Kidney (tissue), 13 donors: ENCODE measurements at regions not wholly inside any gene's neighbourhood (a gene's known extent, or its start where the extent isn't known, plus 50 kb on each side); places are given as distances from the start of the nearest gene placed in this dataset.

Experiments
- DNase-seq, 5 donors: peaks; one replicate each; pipeline ENCODE4 v3.0.0-alpha.2; 2013 to 2020
- FAIRE-seq: peaks from 2 replicates; lab custom pipeline; 2012; peaks lifted over from hg19 to GRCh38; lab: Jason Lieb, UNC
- H3K27ac ChIP-seq, 2 donors: one replicate each; pipeline ENCODE4 v1.7.0; 2013; ENCODE audit warnings: low read depth in 2 of 2, low read length in 2 of 2, inconsistent platforms in 1 of 2
- H3K27me3 ChIP-seq: one replicate; pipeline ENCODE4 v1.7.1; 2013; ENCODE audit warnings: low read length, inconsistent platforms; ENCODE audit not compliant: control insufficient read depth, insufficient read depth
- H3K36me3 ChIP-seq, 3 donors: one replicate each; pipeline versions ENCODE4 v1.7.0 to v1.7.1; 2013; ENCODE audit warnings: low read length in 3 of 3, control low read depth in 1 of 3, inconsistent platforms in 1 of 3; ENCODE audit not compliant: insufficient read depth in 3 of 3, control insufficient read depth in 2 of 3
- H3K4me1 ChIP-seq, 3 donors: one replicate each; pipeline versions ENCODE4 v1.7.0 to v1.7.1; 2013; ENCODE audit warnings: low read length in 3 of 3, inconsistent platforms in 1 of 3, low read depth in 1 of 3; ENCODE audit not compliant: control insufficient read depth in 2 of 3, insufficient read depth in 2 of 3
- H3K4me3 ChIP-seq, 3 donors: one replicate each; pipeline versions ENCODE4 v1.7.0 to v1.8.1; 2013; ENCODE audit warnings: low read length in 3 of 3, control low read depth in 1 of 3, inconsistent platforms in 1 of 3
- H3K9ac ChIP-seq, 3 donors: one replicate each; pipeline versions ENCODE4 v1.7.0 to v1.7.1; 2013; ENCODE audit warnings: low read length in 3 of 3, control low read depth in 1 of 3, inconsistent platforms in 1 of 3
- H3K9me3 ChIP-seq, 3 donors: one replicate each; pipeline versions ENCODE4 v1.7.0 to v1.7.1; 2013; ENCODE audit warnings: low read length in 3 of 3, control low read depth in 1 of 3, inconsistent platforms in 1 of 3; ENCODE audit not compliant: control insufficient read depth in 2 of 3, insufficient read depth in 1 of 3
- CTCF ChIP-seq: IDR thresholded peaks from 3 replicates; pipeline ENCODE4 v1.5.1; 2012; ENCODE audit warnings: mild to moderate bottlenecking, moderate library complexity, borderline replicate concordance; ENCODE audit not compliant: insufficient read depth; ENCODE audit errors: extremely low read depth
- intact Hi-C: fragments of 100-400 bp; cut with DNase I; formaldehyde crosslinking; loops from one replicate; pipeline ENCODE4 v1.11.1; 2022
- donor health status: control.
- donor health status: control.
- donor health status: control.
- donor health status: control.
- donor health status: control.
- donor health status: DM: yes; HTN: yes; CAD: no.
- donor health status: Normal renal cell carcinoma (clear cell type).

GRCh38 chr11:91755951-91756707, 468.5 kb upstream of the FAT3 start:
- DNase-seq = no peak
- no peak for TF ChIP-seq CTCF
- Histone ChIP-seq H3K4me1 (no peaks in the 10 kb centered on the region), H3K27me3 (no peaks in the 10 kb centered on the region), H3K9ac (no peak overlapping the region), H3K9me3 (no peaks in the 10 kb centered on the region), H3K36me3 (no peaks in the 10 kb centered on the region), H3K27ac (no peak overlapping the region), H3K4me3 (no peak overlapping the region)
- no peak for FAIRE-seq
- intact Hi-C loops = no loop called here

- H3K27me3 ChIP-seq = no peaks in the 10 kb centered on the region
- intact Hi-C loops = no loop called here
- no peak overlapping the region for H3K27ac ChIP-seq
- H3K36me3 ChIP-seq = no peaks in the 10 kb centered on the region
- FAIRE-seq = no peak
- H3K4me1 ChIP-seq = no peaks in the 10 kb centered on the region
- no peak for TF ChIP-seq CTCF
- no peak overlapping the region for H3K4me3 ChIP-seq
- H3K9ac ChIP-seq = no peak overlapping the region
- H3K9me3 ChIP-seq = no peaks in the 10 kb centered on the region
- DNase-seq = no peak
These were observed 469.1 kb upstream of the FAT3 start for GRCh38 chr11:91755526-91755925.

GRCh38 chr11:91749251-91749650, 475.4 kb upstream of the FAT3 start:
- Histone ChIP-seq H3K36me3 (no peaks in the 10 kb centered on the region), H3K9ac (no peak overlapping the region), H3K4me3 (no peak overlapping the region), H3K27ac (no peak overlapping the region), H3K9me3 (no peaks in the 10 kb centered on the region), H3K4me1 (no peaks in the 10 kb centered on the region), H3K27me3 (no peaks in the 10 kb centered on the region)
- DNase-seq = no peak
- FAIRE-seq = no peak
- intact Hi-C loops = no loop called here
- TF ChIP-seq CTCF = no peak

- FAIRE-seq (peak; percentile 37), DNase-seq (peak in 2 of 5 donors; percentile 9 to 10)
- H3K4me3 ChIP-seq = no peak overlapping the region
- H3K9ac ChIP-seq = no peak overlapping the region
- no peak overlapping the region for H3K27ac ChIP-seq
- H3K9me3 ChIP-seq = no peaks in the 10 kb centered on the region
- H3K36me3 ChIP-seq = no peaks in the 10 kb centered on the region
- intact Hi-C loops = no loop called here
- no peaks in the 10 kb centered on the region for H3K27me3 ChIP-seq
- H3K4me1 ChIP-seq = no peaks in the 10 kb centered on the region
- no peak for TF ChIP-seq CTCF
These were observed 482.5 kb upstream of the FAT3 start for GRCh38 chr11:91742155-91742554.
